Left renal pelvis (tissue), 4 donors: ENCODE measurements at regions not wholly inside any gene's neighbourhood (a gene's known extent, or its start where the extent isn't known, plus 50 kb on each side); places are given as distances from the start of the nearest gene placed in this dataset.
"Not testable (repeated sequence)": the region's sequence is repeated elsewhere in the genome, so short reads cannot be mapped to it uniquely, and the experiment has no call there.

ENCODE experiments used
- DNase-seq, 4 donors: peaks; one replicate each; pipeline ENCODE4 v3.0.0-alpha.2; 2013; ENCODE audit warnings: low read depth in 4 of 4, low spot score in 3 of 4

GRCh38 chr13:85610024-85610423, 189.2 kb downstream of the SLITRK6 start:
- no peak for DNase-seq

DNA sequence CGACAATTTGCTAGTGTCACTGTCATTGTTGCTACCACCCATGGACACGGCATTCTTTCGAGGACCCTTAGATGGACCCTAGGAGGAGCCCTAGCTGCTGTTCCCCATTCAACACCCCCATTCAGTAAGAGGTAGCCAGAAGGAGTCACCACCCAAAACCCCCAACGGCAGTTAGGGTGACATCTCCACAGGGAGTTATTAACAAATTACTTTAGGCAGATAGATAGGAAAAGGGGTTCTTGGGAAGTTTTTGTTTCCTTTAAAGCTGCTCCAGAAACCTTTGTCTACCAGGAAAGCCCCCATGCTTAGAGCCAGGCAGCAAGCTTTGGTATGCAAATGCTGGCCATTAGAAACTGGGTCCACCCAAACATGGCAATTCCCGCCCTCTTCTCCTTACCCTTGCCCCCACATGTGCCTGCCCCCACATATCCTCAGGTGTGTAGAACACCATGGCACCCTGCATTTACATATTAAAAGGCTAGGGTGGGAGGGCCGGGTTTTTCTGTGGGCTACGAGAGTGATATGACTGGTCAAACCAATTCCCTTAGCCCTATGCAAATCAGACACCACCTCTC, 190.9 kb downstream of the SLITRK6 start:
- DNase-seq, result no peak

GRCh38 chr13:85603735-85604134, 195.5 kb downstream of the SLITRK6 start:
- no peak for DNase-seq

- DNase-seq, result no peak
These were observed 197.7 kb downstream of the SLITRK6 start for GRCh38 chr13:85601526-85601925.

GRCh38 chr13:85597790-85598500, 201.3 kb downstream of the SLITRK6 start:
- DNase-seq, result no peak

GRCh38 chr13:85592211-85592610, 207.0 kb downstream of the SLITRK6 start:
- no peak for DNase-seq

- no peak for DNase-seq
These were observed 208.8 kb downstream of the SLITRK6 start for GRCh38 chr13:85590231-85590931.

- DNase-seq, result no peak
These were observed 210.2 kb downstream of the SLITRK6 start for GRCh38 chr13:85589021-85589420.

DNA sequence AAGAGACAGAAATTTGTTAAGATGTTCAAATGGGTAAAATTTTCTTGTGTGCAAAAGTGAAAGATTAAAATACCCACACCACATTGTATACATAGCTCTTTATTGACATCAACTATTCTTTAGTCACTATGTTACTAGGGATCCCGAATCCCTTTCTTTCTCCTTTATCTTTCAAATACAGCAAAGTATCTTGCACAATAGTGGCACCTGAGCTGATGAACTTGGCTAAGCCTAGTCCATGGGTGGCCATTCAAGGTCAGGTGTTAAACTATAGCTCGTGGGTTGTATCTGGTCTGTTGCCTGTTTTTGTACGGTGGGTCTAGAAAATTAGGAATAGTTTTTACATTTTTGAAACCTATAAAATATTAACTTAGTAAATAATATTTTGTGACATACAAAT, 210.9 kb downstream of the SLITRK6 start:
- DNase-seq, result no peak

- DNase-seq, result no peak
These were observed 212.4 kb downstream of the SLITRK6 start for GRCh38 chr13:85586856-85587255.

DNA sequence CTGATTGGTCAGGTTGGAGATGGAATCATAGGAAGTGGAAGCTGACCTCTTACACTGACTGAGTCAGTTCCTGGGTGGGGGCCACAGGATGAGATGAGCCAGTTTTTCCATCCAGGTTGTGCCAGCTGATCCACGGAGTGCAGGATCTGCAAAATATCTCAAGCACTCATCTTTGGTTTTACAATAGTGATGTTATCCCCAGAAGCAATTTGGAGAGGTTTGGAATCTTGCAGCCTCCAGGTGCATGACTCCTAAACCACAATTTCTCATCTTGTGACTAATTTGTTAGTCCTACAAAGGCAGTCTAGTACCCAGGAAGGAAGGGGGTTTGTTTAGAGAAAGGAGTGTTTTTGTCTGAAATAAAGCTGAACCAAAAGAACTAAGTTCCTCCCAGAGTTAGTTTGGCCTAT, 212.8 kb downstream of the SLITRK6 start:
- no peak for DNase-seq

DNA sequence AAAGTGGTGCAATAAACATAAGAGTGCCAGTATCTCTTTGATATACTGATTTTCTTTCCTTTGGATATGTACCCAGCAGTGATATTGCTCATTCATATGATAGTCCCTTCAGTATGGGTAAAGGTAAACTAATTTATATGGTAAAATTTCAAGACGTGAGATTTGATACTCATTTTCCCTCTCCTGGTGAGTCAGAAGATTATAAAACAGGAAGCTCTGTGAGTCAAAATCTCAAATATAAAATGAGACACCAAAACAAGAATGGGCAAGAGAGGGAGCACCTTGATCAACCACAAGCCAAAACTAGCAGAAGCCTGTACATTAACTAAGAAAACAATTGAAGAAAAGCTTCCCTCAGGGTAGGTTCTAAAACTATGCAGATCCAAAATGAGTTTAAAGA, 216.3 kb downstream of the SLITRK6 start:
- no peak for DNase-seq

GRCh38 chr13:85575110-85575509, 224.1 kb downstream of the SLITRK6 start:
- DNase-seq, result no peak

- DNase-seq, result no peak
These were observed 231.3 kb downstream of the SLITRK6 start for GRCh38 chr13:85567909-85568308.

GRCh38 chr13:85565652-85566051, 233.6 kb downstream of the SLITRK6 start:
- DNase-seq, result no peak

GRCh38 chr13:85564598-85564997, 234.6 kb downstream of the SLITRK6 start:
- DNase-seq, result no peak

DNA sequence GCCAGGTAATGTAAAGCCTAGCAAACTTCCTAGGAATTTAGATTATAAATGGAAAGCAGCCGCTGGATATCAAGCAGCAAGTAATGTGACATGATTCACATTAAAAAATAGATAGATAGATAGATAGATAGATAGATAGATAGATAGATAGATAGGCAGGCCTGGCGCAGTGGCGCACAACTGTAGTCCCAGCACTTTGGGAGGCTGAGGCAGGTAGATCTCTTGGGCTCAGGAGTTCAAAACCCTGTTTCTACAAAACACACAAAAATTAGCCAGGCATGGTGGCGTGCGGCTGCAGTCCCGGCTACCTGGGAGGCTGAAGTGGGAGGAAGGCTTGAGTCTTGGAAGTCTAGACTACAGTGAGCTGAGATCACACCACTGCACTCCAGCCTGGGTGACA, 236.9 kb downstream of the SLITRK6 start:
- DNase-seq, result no peak

DNA sequence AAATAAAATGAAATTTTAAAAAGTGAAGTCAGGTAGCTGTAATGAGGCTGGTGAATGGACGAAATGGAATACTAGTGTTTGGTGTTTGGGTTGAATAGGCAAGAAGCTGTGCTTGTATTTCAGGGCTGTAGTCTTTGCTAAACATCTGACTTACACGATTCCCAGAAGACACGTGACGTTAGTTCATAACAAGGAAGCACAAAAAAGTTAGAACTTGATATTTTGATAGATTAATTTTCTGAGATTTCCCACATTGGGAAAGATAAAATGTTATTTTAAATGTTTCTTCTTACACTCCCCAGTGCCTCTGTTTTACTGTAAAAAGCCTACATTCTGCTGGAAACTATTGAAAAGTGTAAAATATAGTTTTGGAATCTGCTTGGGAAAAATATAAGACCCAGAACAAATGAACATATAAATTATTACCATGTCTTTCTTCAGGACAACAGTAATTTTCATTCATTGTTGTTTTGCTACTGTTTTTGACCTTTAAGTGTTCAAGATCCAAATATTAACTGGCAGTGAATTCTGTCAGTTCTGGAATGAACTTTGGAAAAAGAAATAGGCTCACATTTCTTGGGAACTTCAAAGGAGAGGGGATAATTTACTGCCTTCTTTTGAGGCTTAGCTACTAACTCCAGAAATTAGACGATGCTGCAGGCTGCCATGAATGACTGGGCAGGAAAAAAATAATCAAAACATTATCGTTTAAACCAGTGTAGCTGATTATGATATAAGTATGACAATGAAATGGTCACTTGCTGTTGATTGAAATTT, 241.3 kb downstream of the SLITRK6 start:
- DNase-seq, result peak in 1 of 4 donors; percentile 24

DNA sequence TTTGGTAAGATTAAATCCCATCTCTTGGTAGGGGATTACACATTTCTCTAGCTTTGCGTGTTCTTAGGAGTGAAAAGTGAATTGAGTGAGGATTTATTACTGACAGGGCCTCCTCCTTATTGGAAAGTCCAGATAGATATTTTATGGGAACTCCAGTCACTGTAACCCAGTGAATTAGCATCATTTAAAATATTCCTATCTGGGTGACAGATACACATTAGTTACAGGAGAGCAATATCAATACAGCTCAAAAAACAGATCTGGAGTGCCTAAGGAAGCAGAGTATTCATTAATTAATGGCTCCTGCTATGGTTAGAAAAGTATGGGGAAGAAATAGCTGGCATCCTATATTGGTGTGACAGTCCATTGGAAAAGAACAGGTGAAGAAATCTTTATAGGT, 248.2 kb downstream of the SLITRK6 start:
- no peak for DNase-seq

GRCh38 chr13:85549819-85550218, 249.4 kb downstream of the SLITRK6 start:
- no peak for DNase-seq

GRCh38 chr13:85548845-85549244, 250.4 kb downstream of the SLITRK6 start:
- not testable (repeated sequence) for DNase-seq
